ENCODE measurements at regions not wholly inside any gene's neighbourhood (a gene's known extent, or its start where the extent isn't known, plus 50 kb on each side); places are given as distances from the start of the nearest gene placed in this dataset.
"Not testable (repeated sequence)": the region's sequence is repeated elsewhere in the genome, so short reads cannot be mapped to it uniquely, and the experiment has no call there.

DNA sequence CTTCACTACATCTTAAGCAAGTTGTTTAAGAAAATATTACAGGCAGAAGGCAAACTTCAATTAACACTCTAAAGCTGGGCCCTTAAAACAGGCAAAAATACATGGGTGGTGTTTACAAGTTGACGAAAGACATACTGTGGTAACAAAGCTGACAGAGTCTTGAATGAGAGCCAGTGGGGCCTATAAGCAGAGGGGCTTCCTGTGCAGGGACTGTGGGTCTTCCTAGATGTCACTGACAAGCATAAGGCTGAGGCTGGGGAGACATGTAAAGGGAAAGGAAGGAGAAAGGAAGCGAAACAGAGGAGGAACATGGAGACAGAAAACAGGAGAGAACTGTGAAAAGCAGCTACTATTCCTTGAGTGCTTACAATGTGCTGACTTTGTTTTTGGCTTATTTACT is 308.0 kb upstream of the RPS23 start (continued):
- TF ChIP-seq NFXL1 (IDR thresholded peaks at IDR 0.05; ENCODE audit: borderline replicate concordance) (no peak), NFYA (IDR thresholded peaks at IDR 0.05; ENCODE audit: borderline replicate concordance, low read depth, low read length) (no peak), SMC3 (IDR thresholded peaks at IDR 0.05; ENCODE audit: borderline replicate concordance, low read length) (no peak), STAT1 (conservative IDR thresholded peaks at IDR 0.05) (no peak), MEF2B (IDR thresholded peaks at IDR 0.05; ENCODE audit: partially characterized antibody, poor library complexity, severe bottlenecking) (no peak)

DNA sequence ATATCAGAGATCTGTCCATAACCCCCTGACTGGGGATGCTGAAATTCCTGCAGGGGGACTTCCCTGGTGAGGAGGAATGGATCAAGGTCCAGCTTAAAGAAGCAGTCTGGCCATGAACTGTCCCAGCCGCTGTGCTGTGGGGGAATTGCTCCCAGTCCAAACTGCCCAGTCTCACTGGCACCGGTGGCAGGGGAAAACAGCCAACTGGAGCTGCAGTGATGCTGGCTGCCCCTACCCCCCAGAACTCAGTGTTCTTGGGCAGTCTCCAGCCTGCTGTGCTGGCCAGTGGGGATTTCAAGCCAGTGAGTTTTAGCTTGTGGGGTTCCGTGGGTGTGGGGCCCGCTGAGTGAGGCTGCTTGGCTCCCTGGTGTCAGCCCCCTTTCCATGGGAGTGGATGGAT is 306.5 kb upstream of the RPS23 start:
- H3K27ac ChIP-seq (ENCODE audit: control insufficient read depth, insufficient read depth): no peak overlapping the region
- CTCF ChIA-PET: no interaction called here
- no peaks in the 10 kb centered on the region for H3K27me3 ChIP-seq (replicated peaks in 1 of 2; ENCODE audit: control insufficient read depth in 2 of 2, insufficient read depth in 2 of 2, low read length in 1 of 2)
- SMC1A ChIA-PET (ENCODE audit: uncharacterized antibody, unreplicated experiment): no interaction called here
- no peak overlapping the region for H2AFZ ChIP-seq (ENCODE audit: control insufficient read depth, low read depth, low read length)
- POLR2A ChIA-PET: no interaction called here
- H3K4me2 ChIP-seq (ENCODE audit: control insufficient read depth, insufficient read depth): no peak overlapping the region
- H3K36me3 ChIP-seq (ENCODE audit: control insufficient read depth in 2 of 2, insufficient read depth in 2 of 2, low read length in 1 of 2): no peaks in the 10 kb centered on the region
- TF ChIP-seq ZNF622 (IDR thresholded peaks at IDR 0.05) (no peak), KLF5 (IDR thresholded peaks at IDR 0.05; ENCODE audit: partially characterized antibody) (no peak), SREBF1 (IDR thresholded peaks at IDR 0.05; ENCODE audit: low read length) (no peak), POLR2AphosphoS5 (IDR thresholded peaks at IDR 0.05; ENCODE audit: low read length) (no peak), SMAD5 (IDR thresholded peaks at IDR 0.05; ENCODE audit: low read depth) (no peak), TAF1 (IDR thresholded peaks at IDR 0.05; ENCODE audit: borderline replicate concordance, low read depth, low read length) (no peak), NR2C1 (IDR thresholded peaks at IDR 0.05) (no peak), EGR1 (IDR thresholded peaks at IDR 0.05; ENCODE audit: borderline replicate concordance in 1 of 2, low read depth in 2 of 2, low read length in 2 of 2) (no peak)
- TF ChIP-seq, protein P1, sequence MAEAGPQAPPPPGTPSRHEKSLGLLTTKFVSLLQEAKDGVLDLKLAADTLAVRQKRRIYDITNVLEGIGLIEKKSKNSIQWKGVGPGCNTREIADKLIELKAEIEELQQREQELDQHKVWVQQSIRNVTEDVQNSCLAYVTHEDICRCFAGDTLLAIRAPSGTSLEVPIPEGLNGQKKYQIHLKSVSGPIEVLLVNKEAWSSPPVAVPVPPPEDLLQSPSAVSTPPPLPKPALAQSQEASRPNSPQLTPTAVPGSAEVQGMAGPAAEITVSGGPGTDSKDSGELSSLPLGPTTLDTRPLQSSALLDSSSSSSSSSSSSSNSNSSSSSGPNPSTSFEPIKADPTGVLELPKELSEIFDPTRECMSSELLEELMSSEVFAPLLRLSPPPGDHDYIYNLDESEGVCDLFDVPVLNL (IDR thresholded peaks at IDR 0.05; ENCODE audit: low read depth, low read length): no peak
- TF ChIP-seq, protein P2, sequence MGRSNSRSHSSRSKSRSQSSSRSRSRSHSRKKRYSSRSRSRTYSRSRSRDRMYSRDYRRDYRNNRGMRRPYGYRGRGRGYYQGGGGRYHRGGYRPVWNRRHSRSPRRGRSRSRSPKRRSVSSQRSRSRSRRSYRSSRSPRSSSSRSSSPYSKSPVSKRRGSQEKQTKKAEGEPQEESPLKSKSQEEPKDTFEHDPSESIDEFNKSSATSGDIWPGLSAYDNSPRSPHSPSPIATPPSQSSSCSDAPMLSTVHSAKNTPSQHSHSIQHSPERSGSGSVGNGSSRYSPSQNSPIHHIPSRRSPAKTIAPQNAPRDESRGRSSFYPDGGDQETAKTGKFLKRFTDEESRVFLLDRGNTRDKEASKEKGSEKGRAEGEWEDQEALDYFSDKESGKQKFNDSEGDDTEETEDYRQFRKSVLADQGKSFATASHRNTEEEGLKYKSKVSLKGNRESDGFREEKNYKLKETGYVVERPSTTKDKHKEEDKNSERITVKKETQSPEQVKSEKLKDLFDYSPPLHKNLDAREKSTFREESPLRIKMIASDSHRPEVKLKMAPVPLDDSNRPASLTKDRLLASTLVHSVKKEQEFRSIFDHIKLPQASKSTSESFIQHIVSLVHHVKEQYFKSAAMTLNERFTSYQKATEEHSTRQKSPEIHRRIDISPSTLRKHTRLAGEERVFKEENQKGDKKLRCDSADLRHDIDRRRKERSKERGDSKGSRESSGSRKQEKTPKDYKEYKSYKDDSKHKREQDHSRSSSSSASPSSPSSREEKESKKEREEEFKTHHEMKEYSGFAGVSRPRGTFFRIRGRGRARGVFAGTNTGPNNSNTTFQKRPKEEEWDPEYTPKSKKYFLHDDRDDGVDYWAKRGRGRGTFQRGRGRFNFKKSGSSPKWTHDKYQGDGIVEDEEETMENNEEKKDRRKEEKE (IDR thresholded peaks at IDR 0.05): no peak
- no peak overlapping the region for H3K9ac ChIP-seq (ENCODE audit: control insufficient read depth, insufficient read depth, low read length)
- H3K79me2 ChIP-seq (ENCODE audit: control insufficient read depth, insufficient read depth, low read length): no peaks in the 10 kb centered on the region
- H3K4me3 ChIP-seq: no peak overlapping the region
- no peak for DNase-seq (ENCODE audit: low read depth, low spot score)
- intact Hi-C loops (cut with micrococcal nuclease; ENCODE audit: unreplicated experiment) (no loop called here), in situ Hi-C loops (cut with MboI) (no loop called here)
- H4K20me1 ChIP-seq (ENCODE audit: control insufficient read depth, insufficient read depth): no peaks in the 10 kb centered on the region
- no peaks in the 10 kb centered on the region for H3K4me1 ChIP-seq (ENCODE audit: control insufficient read depth, insufficient read depth, low read length)
- ATAC-seq: no peak
- no peak for FAIRE-seq
- RAD21 ChIA-PET (ENCODE audit: unreplicated experiment): interaction anchor here (0.6 kb wide), 1 partner anchor 868 kb away, joined by 3 read pairs; no protein-coding TSS in a partner anchor
- H3K9me3 ChIP-seq (replicated peaks; ENCODE audit: control insufficient read depth, insufficient read depth, low read length): no peaks in the 10 kb centered on the region
- WGBS (ENCODE audit: insufficient coverage, insufficient replicate concordance, low lambda C conversion rate, missing lambda C conversion rate): 58% methylated on average over 4 of the region's 4 CpGs
- no TSS peak for BruUV-seq (replicated peaks)

DNA sequence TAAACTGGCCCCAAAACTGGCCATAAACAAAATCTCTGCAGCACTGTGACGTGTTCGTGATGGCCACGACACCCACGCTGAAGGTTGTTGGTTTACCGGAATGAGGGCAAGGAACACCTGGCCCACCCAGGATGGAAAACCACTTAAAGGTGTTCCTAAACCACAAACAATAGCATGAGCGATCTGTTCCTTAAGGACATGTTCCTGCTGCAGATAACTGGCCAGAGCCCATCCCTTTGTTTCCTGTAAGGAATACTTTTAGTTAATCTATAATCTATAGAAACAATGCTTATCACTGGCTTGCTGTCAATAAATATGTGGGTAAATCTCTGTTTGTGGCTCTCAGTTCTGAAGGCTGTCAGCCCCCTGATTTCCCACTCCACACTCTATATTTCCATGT is 305.2 kb upstream of the RPS23 start:
- BruUV-seq (replicated peaks); H3K4me2 ChIP-seq (ENCODE audit: control insufficient read depth, insufficient read depth); intact Hi-C loops (cut with micrococcal nuclease; ENCODE audit: unreplicated experiment); CTCF ChIA-PET; H3K4me1 ChIP-seq (ENCODE audit: control insufficient read depth, insufficient read depth, low read length); H3K27me3 ChIP-seq (replicated peaks in 1 of 2; ENCODE audit: control insufficient read depth in 2 of 2, insufficient read depth in 2 of 2, low read length in 1 of 2); in situ Hi-C loops (cut with MboI); H2AFZ ChIP-seq (ENCODE audit: control insufficient read depth, low read depth, low read length); FAIRE-seq; RAD21 ChIA-PET (ENCODE audit: unreplicated experiment); H3K36me3 ChIP-seq (ENCODE audit: control insufficient read depth in 2 of 2, insufficient read depth in 2 of 2, low read length in 1 of 2); H3K4me3 ChIP-seq; H3K79me2 ChIP-seq (ENCODE audit: control insufficient read depth, insufficient read depth, low read length); H3K27ac ChIP-seq (ENCODE audit: control insufficient read depth, insufficient read depth); DNase-seq (ENCODE audit: low read depth, low spot score); H3K9ac ChIP-seq (ENCODE audit: control insufficient read depth, insufficient read depth, low read length); ATAC-seq; H4K20me1 ChIP-seq (ENCODE audit: control insufficient read depth, insufficient read depth); POLR2A ChIA-PET; H3K9me3 ChIP-seq (replicated peaks; ENCODE audit: control insufficient read depth, insufficient read depth, low read length): not testable (repeated sequence)
- SMC1A ChIA-PET (ENCODE audit: uncharacterized antibody, unreplicated experiment): interaction anchor here (0.6 kb wide), 1 partner anchor 868 kb away, joined by 3 read pairs; no protein-coding TSS in a partner anchor
- 45% methylated on average over 6 of the region's 6 CpGs for WGBS (ENCODE audit: insufficient coverage, insufficient replicate concordance, low lambda C conversion rate, missing lambda C conversion rate)

Data from GM12878 (cell line).